NOMO-1 treated with dmso at 0.1 percent for 144 hours (cell line): ENCODE measurements at regions not wholly inside any gene's neighbourhood (a gene's known extent, or its start where the extent isn't known, plus 50 kb on each side); places are given as distances from the start of the nearest gene placed in this dataset.

Source experiments
- DNase-seq: peaks from one replicate; lab custom pipeline; 2025; ENCODE audit not compliant: unreplicated experiment; lab: John Stamatoyannopoulos, UW

DNA sequence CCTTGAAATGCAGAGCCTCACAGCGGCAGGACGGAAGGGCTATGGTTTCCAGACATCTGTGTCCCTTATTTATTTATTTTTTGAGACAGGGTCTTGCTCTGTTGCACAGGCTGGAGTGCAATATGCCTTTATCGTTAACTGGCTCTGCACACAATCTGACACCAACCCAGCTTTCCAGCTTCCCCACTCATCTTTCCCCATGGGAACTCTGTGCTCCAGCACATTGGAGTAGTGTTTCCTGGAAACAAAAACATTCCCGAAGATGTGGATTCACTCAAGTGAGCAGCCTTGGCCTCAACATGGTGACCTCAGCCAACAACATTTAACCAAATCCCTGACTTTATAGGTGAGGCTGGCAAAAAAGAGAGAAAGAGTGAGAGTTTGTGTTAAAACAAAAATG, 307.1 kb downstream of the TMEM114 start:
- DNase-seq = no peak

DNA sequence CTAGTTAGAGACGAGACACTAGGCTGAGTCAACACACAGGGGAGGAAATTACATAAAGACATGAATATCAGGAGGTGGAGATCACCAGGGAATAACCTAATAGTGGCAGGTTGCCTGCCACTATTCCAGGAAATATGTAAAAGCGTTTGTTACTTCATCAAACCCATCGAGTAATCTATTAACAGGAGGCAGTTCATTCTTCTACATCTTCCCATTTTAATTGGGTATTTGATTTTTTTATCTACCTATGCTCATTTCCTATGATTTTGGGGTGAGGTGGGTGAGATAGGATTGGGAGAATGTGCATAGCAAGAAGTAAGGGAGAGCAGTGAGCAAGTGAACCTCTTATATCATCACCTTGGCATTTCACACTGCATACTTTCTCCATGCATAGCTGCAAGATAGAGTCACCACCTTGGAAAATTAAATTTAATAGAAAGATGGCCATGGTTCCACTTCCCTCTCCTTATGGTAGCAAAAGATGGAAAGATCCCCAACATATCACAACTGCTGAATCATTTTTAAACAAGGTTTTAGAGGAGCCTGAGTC, 312.2 kb downstream of the TMEM114 start:
- DNase-seq = no peak

DNA sequence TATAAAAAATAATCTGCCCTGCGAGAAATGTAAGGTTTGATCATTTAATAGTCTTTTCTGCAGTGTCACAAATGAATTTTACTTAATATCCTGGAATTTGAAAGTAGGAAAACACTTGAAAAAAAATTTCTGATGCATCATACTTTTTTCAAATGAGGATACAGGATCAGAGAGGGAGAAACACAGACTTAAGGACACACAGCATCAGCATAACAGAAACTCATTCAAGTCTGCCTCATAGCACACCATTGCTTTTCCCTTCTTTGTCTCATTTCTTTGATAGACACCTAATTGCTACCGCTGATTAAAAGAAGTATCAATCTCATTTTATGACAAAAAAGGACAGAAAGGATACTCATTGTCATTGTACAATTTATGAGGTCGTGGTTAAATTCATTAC, 319.0 kb downstream of the TMEM114 start:
- DNase-seq = no peak

DNA sequence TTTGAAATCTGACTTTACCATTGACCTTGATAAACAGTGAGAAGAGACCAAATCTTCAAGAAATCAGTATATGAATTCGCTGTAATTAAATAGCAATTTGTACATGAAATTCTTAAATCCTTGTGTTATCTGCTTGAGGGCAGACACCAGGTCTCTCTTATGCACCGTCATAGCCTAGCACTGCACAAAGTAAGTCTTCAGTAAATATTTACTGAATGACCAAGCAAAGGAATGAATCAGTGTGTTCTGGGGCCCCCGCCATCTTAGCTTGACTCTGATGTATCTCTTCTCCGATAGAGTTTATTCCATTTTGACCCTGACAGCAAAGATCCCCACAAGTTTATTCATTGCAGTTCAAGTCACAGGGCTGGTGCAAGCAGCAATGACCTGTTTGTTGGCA, 328.0 kb downstream of the TMEM114 start:
- DNase-seq = no peak

DNA sequence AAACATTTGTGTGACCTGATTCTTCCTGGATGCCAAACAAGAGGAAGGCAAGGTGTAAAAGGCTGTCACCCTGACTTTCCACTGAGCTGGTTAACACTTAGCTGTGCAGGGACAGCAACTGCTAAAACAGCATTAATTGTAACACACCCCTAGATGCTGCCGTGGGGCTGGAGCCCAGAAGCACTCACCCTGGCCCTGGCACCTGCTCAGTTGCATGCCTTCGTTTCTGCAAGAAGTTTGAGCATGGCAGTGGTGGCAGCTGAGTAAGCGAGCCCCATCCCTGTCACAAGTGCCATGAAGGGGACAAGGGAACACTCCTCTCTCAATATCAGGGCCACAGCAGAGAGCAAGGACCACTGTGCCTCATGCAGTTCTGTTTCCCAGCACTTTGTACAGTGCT, 330.2 kb downstream of the TMEM114 start:
- DNase-seq = no peak

DNA sequence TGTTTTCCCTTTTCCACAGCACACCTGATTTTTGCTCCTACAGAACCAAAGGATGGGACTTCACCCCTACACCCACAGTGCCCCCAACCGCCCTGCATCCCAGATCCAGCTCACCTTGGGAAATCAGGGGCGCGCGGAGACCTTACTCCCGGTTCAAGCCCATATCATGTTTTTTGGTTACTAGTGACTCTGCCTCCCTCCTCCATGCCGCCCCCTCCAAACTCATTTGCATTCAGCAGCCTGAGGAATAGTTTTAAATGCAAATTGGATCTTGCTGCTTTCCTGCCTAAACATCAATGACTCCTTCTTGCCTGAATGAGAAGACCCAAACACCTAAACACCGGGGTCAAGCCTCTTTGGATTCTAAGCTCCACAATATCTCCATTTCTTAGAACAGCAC, 331.8 kb downstream of the TMEM114 start:
- DNase-seq = no peak

DNA sequence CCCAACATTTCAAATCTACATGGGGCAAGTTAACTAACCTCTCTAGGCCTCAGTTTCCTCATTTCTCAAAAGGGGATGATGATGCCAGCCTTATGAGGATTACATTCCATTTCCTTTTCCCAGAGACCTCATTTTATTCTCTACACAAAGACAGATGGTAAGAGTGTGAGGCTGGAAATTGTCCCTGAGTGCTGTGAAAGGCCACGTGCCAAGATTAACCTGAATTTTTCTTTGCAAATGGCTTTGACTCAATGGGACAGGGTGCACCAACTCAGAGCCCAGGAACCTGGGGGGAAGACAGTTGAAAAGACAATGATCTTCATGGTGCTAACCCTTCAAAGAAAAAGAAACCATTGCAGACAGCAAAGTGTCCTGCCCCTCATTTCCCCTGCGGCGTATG, 332.8 kb downstream of the TMEM114 start:
- DNase-seq = no peak

DNA sequence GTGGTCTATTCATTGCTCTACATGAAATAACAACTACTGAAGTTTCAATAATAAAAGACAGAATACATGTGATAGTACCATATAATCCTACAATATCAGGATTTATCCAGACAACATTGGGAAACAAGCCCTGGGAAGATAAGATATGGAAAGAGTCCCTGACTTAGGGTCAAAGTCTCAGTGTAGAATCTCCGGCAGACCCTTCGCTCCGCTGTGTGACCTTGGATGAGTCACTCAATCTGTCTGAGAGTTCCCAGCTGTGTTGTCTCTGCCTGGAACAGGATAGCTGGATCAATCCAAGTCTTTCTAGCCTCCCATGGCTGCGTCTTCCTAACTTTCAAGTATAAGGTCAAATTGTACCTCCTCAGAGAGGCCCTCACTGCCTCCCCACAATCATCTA, 335.9 kb downstream of the TMEM114 start:
- DNase-seq = no peak

DNA sequence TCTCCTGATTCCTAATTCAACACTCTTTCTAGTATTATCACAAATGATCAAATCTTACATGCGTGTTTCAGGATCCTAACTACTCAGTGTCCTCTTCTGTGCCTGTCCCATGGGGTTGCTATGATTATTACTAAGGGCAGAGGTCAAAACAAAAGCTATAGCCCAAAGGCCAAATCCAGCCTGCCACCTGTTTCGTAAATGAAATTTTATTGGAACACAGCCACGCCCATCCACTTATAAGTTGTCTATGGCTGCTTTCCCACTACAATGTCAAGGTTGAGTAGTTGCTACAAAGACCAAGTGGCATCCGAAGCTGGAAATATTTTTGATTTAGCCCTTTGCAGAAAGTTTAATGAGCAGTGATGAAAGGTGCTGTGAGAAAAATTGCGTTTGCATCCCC, 336.6 kb downstream of the TMEM114 start:
- no peak for DNase-seq

DNA sequence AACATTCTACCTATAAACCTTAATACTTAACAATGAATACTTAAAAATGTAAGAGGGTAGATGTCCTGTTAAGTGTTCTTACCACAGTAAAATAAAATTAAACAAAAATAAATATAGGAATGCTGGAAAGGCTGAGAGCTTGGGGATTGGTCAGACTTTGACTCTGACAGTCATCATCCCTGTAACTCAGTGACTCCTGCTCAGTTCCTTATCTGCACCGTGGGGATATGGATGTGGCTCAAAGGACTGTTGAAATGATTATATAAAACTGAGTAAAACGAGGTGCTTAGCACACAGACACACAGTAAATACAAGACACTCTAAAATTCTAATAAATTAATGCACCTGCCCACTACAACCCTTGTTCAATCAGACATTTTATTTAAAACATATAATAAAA, 338.6 kb downstream of the TMEM114 start:
- no peak for DNase-seq

DNA sequence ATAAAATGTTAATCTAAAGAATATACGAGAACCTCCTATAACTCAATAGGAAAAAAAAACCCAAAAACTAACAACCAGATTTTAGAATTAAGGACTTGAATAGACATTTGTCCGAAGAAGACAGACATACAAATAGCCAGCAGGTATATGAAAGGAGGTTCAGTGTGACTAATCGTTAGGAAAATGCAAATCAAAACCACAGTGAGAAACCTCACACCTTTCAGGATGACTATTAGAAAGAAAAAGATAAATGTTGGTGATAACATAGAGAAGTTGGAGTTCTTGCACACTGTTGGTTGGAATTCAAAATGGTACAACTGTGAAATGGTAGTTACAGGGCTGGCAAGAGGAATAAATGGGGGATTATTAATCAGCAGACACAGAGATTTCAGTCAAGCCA, 339.0 kb downstream of the TMEM114 start:
- no peak for DNase-seq

DNA sequence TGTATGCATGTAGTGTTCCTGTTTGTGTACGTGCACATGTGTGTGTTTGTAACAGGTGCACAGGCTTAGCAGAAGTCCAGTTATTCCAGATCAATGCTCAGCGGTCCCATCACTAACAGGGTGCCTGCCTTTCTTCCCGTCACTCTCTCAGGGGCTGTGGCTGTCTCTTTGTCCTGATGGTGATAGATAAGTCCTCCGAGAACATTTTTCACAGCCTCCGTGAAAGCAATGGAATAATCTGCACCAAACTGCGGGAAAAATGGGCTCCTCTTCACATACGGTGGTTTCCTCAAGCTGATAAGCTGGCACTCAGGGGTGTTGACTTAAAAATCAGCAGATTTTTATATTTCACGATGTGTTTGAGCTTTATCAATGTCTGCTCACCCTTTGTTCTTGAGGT, 342.3 kb downstream of the TMEM114 start:
- DNase-seq = no peak

DNA sequence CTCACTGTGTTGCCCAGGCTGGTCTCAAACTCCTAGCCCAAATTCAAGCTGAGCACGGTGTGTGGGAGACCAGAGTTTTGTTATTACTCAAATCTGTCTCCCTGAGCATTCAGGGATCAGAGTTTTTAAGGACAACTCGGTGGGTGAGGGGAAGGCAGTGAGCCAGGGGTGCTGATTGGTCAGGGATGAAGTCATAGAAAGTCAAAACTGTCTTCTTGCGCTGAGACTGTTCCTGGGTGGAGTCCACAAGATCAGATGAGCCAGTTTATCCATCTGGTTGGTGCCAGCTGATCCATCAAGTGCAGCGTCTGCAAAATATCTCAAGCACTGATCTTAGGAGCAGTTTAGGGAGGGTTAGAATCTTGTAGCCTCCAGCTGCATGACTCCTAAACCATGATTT, 346.3 kb downstream of the TMEM114 start:
- DNase-seq = no peak

DNA sequence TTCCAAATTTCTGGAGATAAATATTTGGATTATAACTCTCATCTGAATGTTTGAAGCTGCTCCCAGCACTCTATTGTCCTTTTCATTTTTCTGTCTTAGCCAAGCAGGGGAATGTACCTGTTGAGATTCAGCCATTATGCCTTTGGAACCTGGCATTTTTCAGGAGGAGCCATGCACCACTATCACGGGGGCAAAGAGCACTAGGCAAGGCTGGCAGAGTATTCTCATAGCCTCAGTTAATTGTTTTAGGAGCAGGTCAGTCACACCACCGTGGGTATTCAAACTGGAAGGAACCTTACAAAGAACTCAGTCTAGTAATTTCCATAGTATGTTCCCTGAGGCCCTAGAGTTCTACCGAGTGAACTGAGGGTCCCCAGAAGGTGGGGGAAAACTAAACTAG, 348.9 kb downstream of the TMEM114 start:
- DNase-seq = no peak

DNA sequence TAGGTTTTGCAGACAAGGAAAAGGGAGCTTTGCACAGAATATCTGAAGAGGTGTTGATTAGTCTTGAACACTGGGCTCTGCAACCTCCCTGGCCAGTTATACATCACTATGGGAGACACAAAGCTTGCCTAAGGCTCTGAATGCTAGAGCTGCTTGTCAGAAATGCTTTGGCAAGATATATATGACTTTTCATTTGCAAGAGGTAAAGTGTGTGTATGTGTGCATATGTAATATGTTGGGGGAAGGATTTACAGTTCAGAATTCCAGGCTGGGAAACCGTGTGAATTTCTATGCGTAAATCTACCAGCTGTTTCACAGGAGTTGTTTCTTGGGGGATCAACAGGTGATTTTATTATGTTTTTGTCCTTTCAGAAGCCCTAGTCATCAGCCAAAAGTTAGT, 350.9 kb downstream of the TMEM114 start:
- DNase-seq = no peak

DNA sequence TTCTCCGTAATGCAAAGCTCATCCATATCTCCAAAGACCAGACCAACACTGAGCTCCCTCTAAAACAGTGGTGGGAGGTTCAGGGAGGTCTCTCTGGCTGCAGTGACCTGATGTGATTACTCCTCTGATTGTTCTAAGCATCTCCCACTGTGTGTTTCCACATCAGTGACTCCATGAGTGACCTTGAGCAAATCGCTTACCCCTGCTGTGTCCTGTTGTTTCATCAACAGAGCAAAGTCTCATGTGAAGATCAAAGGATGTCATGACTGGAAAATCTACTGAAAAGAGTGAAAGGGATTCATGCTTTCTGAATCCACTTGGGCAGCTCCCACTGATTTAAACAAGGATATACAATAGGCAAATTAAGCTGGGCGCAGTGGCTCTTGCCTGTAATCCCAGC, 352.9 kb downstream of the TMEM114 start:
- no peak for DNase-seq

DNA sequence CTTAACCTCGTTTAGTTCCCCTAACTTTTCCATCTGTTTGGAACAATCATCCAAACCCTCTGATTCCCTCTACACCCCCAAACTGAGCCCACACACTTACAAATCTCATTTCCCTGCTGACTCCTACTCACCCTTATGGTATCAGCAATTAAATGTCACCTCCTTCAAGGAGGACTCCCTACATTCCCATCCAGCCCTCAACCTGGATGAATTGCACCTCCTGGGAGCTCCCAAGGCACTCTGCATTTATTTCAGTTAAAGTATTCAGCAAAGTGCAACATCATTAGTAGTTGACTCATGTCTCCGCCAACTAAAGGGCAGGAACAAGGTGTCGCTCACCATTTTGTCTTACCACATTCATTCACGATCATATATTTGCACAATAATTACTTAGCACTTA, 353.5 kb downstream of the TMEM114 start:
- no peak for DNase-seq

DNA sequence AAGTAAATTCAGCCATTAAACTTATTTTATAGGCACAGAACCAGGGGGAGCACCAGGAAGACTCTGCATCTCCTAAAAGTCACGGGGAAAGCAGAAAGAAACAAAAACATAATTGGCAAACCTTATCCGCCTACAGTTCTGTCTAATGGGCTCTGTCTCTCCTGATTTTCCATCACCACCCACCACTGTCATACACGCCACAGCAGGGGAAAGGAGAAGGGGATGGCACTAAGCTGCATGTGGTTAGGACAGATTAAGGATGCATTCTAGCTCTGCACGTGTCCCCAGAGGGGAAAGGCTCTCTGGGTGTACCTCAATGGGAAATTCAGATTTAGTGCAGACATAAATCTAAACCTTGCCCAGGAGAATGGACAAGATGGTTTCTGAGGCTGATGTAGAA, 359.8 kb downstream of the TMEM114 start:
- DNase-seq = no peak

DNA sequence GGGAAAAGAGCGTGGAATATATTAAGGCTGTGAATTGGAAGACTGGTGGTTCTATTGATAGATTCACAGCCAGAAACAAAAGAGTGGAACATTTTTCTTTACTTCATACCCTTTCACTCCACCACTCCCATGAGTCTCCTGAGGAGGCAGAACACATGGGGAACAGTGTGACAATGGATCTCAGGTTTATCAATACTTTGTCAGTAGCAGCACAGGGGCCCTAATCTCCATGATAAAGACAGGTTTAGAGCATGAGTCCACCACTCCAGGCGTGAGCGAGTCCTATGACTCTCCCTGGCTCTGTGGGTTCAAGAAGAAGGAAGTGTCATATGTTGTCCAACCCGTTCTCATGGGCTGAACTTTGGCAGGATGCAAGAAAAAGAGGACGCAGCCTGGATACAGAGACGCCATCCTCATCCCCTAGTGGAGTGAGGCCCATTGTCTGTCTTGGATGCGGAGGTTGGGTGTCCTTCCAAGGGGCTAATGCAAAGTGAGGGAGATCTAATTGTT, 361.2 kb downstream of the TMEM114 start:
- no peak for DNase-seq

DNA sequence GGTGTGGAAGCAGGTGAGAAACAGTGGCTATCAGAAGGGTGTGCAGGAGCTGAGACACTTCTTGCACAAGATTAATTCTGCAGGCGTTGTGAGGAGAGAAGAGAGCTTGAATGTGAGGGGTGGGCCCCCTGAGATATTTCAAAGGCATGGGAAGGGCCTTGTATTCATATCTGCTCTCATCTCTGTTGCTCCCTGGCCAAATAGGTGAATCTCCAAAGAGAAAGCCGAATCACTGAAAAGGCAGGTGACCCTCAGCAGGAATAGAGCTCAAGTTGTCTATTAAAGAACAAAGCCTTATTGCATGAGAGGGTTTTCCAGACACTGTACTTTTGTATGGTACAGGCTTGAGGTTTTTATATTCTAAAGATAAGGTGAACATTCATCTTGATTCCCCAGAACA, 373.1 kb downstream of the TMEM114 start:
- no peak for DNase-seq

DNA sequence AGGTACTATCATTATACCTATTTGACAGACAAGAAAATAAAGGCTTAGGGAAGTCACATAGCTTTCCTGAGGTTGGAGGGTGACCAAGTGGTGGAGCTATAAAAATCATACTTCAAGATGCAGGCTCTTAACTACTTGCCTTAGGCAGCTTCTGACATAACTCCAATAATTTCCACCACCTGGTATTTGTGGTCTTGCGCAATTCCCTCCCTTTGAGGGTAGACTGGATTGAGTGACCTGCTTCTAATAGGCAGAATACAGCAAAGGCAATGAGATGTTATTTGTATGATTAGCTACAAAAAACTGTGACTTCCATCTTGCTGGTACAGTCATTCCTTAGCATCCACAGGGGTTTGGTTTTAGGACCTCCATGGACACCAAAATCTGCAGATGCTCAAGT, 385.5 kb downstream of the TMEM114 start:
- no peak for DNase-seq

DNA sequence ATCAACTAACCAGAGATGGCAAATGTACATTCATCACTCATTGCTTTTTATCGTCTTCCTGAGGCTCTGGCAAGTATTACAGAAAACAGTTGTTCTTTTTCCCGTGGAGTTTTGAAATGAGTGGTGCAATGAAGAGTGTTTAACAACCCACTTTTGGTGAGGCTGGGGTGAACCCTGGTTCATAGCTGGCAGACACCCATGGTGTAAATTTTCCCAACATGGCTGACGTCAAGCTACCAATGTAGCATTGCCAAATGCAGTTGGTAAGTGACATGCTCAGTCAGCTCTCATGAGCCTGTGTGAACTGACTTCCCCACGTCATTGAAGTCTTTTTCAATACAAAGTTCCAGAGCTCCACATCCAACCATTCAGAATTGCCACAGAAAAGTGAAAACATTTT, 386.2 kb downstream of the TMEM114 start:
- DNase-seq = no peak

DNA sequence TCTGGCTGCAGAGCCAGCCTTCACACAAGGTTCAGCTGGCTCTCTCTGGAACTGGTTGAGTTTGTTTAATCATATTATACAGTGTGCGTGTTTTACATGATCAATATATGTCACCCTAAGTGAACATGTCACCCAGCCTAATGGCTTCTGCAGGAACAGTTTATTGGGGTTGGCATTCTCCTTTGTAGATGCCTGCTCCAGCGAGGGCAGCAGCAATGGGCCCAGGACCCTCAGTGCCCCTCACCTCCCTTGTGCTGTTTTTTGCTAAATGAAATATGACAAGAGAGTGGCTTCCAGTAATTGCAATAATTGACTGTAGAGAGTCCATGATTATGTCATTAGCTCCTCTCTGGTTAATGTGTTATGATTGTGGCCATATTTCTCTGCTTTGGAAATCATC, 387.2 kb downstream of the TMEM114 start:
- DNase-seq = no peak

DNA sequence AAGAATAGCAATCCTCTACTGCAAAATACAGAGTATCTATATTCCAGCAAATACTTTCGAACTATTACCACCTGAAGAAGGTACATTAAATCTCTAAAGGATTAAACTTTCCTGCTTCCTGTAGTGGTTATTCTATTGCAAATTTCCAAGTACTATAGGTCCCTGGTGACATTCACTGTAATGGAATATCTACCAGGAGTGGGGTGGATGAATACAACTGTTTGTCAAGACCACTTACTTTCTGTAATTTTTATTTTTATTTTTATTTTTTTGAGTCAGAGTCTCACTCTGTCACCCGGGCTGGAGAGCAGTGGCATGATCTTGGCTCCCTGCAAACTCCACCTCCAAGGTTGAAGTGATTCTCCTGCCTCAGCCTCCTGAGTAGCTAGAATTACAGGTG, 389.5 kb downstream of the TMEM114 start:
- no peak for DNase-seq
